Naive thymus-derived CD4-positive, alpha-beta T cell (primary cell): ENCODE measurements at regions not wholly inside any gene's neighbourhood (a gene's known extent, or its start where the extent isn't known, plus 50 kb on each side); places are given as distances from the start of the nearest gene placed in this dataset.
"Not testable (repeated sequence)": the region's sequence is repeated elsewhere in the genome, so short reads cannot be mapped to it uniquely, and the experiment has no call there.

ENCODE experiments used
- ATAC-seq: fragments of 150-1000 bp; cut with Tn5 transposase; 2 replicates; pipeline ENCODE4 v1.10.0; 2021; ENCODE audit warnings: mild to moderate bottlenecking, moderate library complexity
- CTCF ChIA-PET: fragments of 350-600 bp; sonication (Branson Sonifier 250); formaldehyde crosslinking; loops from one replicate; lab custom pipeline; 2021; ENCODE audit warnings: antibody characterized with exemption; lab: Charles Lee
- POLR2A ChIA-PET: fragments of 350-600 bp; sonication (Branson Sonifier 250); formaldehyde crosslinking; loops from one replicate; lab custom pipeline; 2021; ENCODE audit warnings: antibody characterized with exemption, inconsistent platforms; lab: Charles Lee
- DNase-seq, 9 donors: peaks; one replicate each; pipeline versions ENCODE4 v3.0.0 to v3.0.0-alpha.2; 2020 to 2022; ENCODE audit warnings: mixed read lengths in 1 of 9
- H3K27ac ChIP-seq: one replicate; pipeline ENCODE4 v1.7.0; 2013; ENCODE audit warnings: mild to moderate bottlenecking, low read depth, low read length, moderate library complexity
- H3K27me3 ChIP-seq, 2 donors: one replicate each; pipeline ENCODE4 v1.7.0; 2013; ENCODE audit warnings: low read length in 2 of 2, mild to moderate bottlenecking in 2 of 2, moderate library complexity in 2 of 2; ENCODE audit not compliant: control insufficient read depth in 2 of 2, insufficient read depth in 2 of 2
- H3K36me3 ChIP-seq, 3 experiments: 1 replicate in 2 of 3; 2 replicates in 1 of 3; pipeline ENCODE4 v1.7.0; 2013; ENCODE audit warnings: low read length in 3 of 3, mild to moderate bottlenecking in 3 of 3, moderate library complexity in 1 of 3; ENCODE audit not compliant: insufficient read depth in 3 of 3, control insufficient read depth in 2 of 3
- H3K4me1 ChIP-seq, 2 donors: one replicate each; pipeline ENCODE4 v1.7.0; 2013; ENCODE audit warnings: low read length in 2 of 2, mild to moderate bottlenecking in 2 of 2, moderate library complexity in 1 of 2; ENCODE audit not compliant: control insufficient read depth in 2 of 2, insufficient read depth in 2 of 2
- H3K4me3 ChIP-seq: 2 replicates; pipeline ENCODE4 v1.7.0; 2013; ENCODE audit warnings: mild to moderate bottlenecking, low read length
- H3K9me3 ChIP-seq, 3 experiments: 1 replicate in 2 of 3; 2 replicates in 1 of 3; pipeline ENCODE4 v1.7.0; 2013; ENCODE audit warnings: low read length in 3 of 3; ENCODE audit not compliant: control insufficient read depth in 2 of 3
- H3K27ac Mint-ChIP-seq, 9 donors: one replicate each; pipeline ENCODE4 v1.8.0; 2020 to 2022; ENCODE audit warnings: mixed read lengths in 9 of 9, mild to moderate bottlenecking in 8 of 9, moderate library complexity in 5 of 9, inconsistent platforms in 2 of 9
- H3K27me3 Mint-ChIP-seq, 5 donors: one replicate each; pipeline ENCODE4 v1.8.0; 2021 to 2022; ENCODE audit warnings: mixed read lengths in 5 of 5, mild to moderate bottlenecking in 1 of 5
- H3K36me3 Mint-ChIP-seq, 5 donors: one replicate each; pipeline ENCODE4 v1.8.0; 2020 to 2022; ENCODE audit warnings: mixed read lengths in 5 of 5, mild to moderate bottlenecking in 3 of 5, inconsistent platforms in 1 of 5
- H3K4me1 Mint-ChIP-seq, 7 donors: one replicate each; pipeline ENCODE4 v1.8.0; 2020 to 2022; ENCODE audit warnings: mixed read lengths in 7 of 7, mild to moderate bottlenecking in 3 of 7, inconsistent platforms in 1 of 7
- H3K4me3 Mint-ChIP-seq, 10 donors: one replicate each; pipeline ENCODE4 v1.8.0; 2020 to 2022; ENCODE audit warnings: mild to moderate bottlenecking in 10 of 10, mixed read lengths in 10 of 10, moderate library complexity in 6 of 10, inconsistent platforms in 2 of 10
- H3K9me3 Mint-ChIP-seq, 11 donors: one replicate each; pipeline ENCODE4 v1.8.0; 2020 to 2022; ENCODE audit warnings: mixed read lengths in 11 of 11, mild to moderate bottlenecking in 4 of 11, inconsistent platforms in 1 of 11, moderate library complexity in 1 of 11
- intact Hi-C, 2 donors: fragments of 100-400 bp; cut with micrococcal nuclease; formaldehyde crosslinking; loops; one replicate each; pipeline ENCODE4 v1.15.1; 2023

- CTCF ChIA-PET, result interaction anchor here (0.7 to 1.7 kb wide), 9 partner anchors 10 to 1238 kb away, joined by 3 to 6 read pairs (median 3); no protein-coding TSS in a partner anchor
- H3K27ac Mint-ChIP-seq, result peak overlapping the region in 6 of 9 donors; percentile 33 to 90 (median 44)
Measured at GRCh38 chr7:149625340-149625946, 127.8 kb upstream of the ZNF746 start.

GRCh38 chr7:149624419-149625339, 127.1 kb upstream of the ZNF746 start:
- peaks cover 19 to 37% of the 10 kb centered on the region in 2 donors for H3K4me1 ChIP-seq
- H3K36me3 Mint-ChIP-seq, result peaks cover 0 to 17% (median 10%) of the 10 kb centered on the region in 5 donors
- peaks cover 28 to 42% (median 37%) of the 10 kb centered on the region in 7 donors for H3K4me1 Mint-ChIP-seq
- H3K4me3 ChIP-seq, result peak overlapping the region; percentile 88
- DNase-seq (peak; percentile 79 to 93 (median 84)), ATAC-seq (peak; percentile 95)
- ChIA-PET POLR2A (interaction anchor here (0.8 to 1.3 kb wide), 5 partner anchors 26 to 339 kb away, joined by 3 to 5 read pairs (median 3); partner anchors contain the start of gene ZNF777), CTCF (interaction anchor here (0.9 to 1.3 kb wide), 6 partner anchors 11 to 90 kb away, joined by 3 to 6 read pairs (median 4); no protein-coding TSS in a partner anchor)
- no peaks in the 10 kb centered on the region for H3K9me3 ChIP-seq
- no peaks in the 10 kb centered on the region for H3K27me3 ChIP-seq
- H3K27me3 Mint-ChIP-seq, result peaks cover 0 to 24% (median 4%) of the 10 kb centered on the region in 5 donors
- peak overlapping the region; percentile 80 for H3K27ac ChIP-seq
- intact Hi-C loops, result loop anchor here (1.0 to 10.0 kb wide), 25 partner anchors 24 to 1890 kb away; partner anchors contain the start of genes ZNF398 (in 2 of the 2), ZNF425 (in 2 of the 2), ZNF746 (in 2 of the 2) and ZNF783 (in 2 of the 2)
- peak overlapping the region; percentile 91 to 96 (median 94) for H3K4me3 Mint-ChIP-seq
- no peaks in the 10 kb centered on the region for H3K9me3 Mint-ChIP-seq
- peaks cover 2 to 16% (median 12%) of the 10 kb centered on the region in 3 experiments for H3K36me3 ChIP-seq
- peak overlapping the region; percentile 50 to 95 (median 90) for H3K27ac Mint-ChIP-seq

More at GRCh38 chr7:149625340-149625946, 127.8 kb upstream of the ZNF746 start:
- Mint-ChIP-seq H3K4me1 (peaks cover 21 to 39% (median 36%) of the 10 kb centered on the region in 7 donors), H3K9me3 (no peaks in the 10 kb centered on the region), H3K27me3 (peaks cover 0 to 24% (median 4%) of the 10 kb centered on the region in 5 donors), H3K36me3 (peaks cover 0 to 12% (median 5%) of the 10 kb centered on the region in 5 donors), H3K4me3 (peak overlapping the region; percentile 68 to 96 (median 92))
- DNase-seq (peak; percentile 14 to 56 (median 42)), ATAC-seq (no peak)
- Histone ChIP-seq H3K36me3 (peaks cover 0 to 9% (median 6%) of the 10 kb centered on the region in 3 experiments), H3K4me1 (peaks cover 19 to 37% of the 10 kb centered on the region in 2 donors), H3K4me3 (peak overlapping the region; percentile 88), H3K27me3 (no peaks in the 10 kb centered on the region), H3K27ac (peak overlapping the region; percentile 80), H3K9me3 (no peaks in the 10 kb centered on the region)
- intact Hi-C loops, result loop anchor here (1.0 to 10.0 kb wide), 10 partner anchors 129 to 1889 kb away; partner anchors contain the start of genes ZNF425 (in 2 of the 2), CHPF2 (in 1 of the 2), RHEB (in 1 of the 2) and ZNF746 (in 1 of the 2)
- POLR2A ChIA-PET, result interaction anchor here (1.1 to 1.3 kb wide), 2 partner anchors 27 to 167 kb away, joined by 3 read pairs; no protein-coding TSS in a partner anchor

GRCh38 chr7:149624006-149624405, 126.4 kb upstream of the ZNF746 start:
- peaks cover 19 to 37% of the 10 kb centered on the region in 2 donors for H3K4me1 ChIP-seq
- POLR2A ChIA-PET, result interaction anchor here (0.8 to 1.3 kb wide), 5 partner anchors 25 to 338 kb away, joined by 3 to 5 read pairs (median 3); partner anchors contain the start of gene ZNF777
- no peaks in the 10 kb centered on the region for H3K27me3 ChIP-seq
- H3K36me3 ChIP-seq, result peaks cover 8 to 23% (median 12%) of the 10 kb centered on the region in 3 experiments
- H3K4me3 ChIP-seq, result peak overlapping the region; percentile 88
- ATAC-seq, result peak; percentile 32
- H3K9me3 ChIP-seq, result no peaks in the 10 kb centered on the region
- H3K27ac ChIP-seq, result peak overlapping the region; percentile 80
- peaks cover 31 to 42% (median 37%) of the 10 kb centered on the region in 7 donors for H3K4me1 Mint-ChIP-seq
- intact Hi-C loops, result loop anchor here (1.0 to 10.0 kb wide), 23 partner anchors 24 to 1891 kb away; partner anchors contain the start of genes ZNF398 (in 2 of the 2), ZNF746 (in 2 of the 2), ZNF783 (in 2 of the 2) and ABCF2 (in 1 of the 2)
- peak overlapping the region; percentile 50 to 92 (median 88) for H3K27ac Mint-ChIP-seq
- H3K4me3 Mint-ChIP-seq, result peak overlapping the region; percentile 92 to 96 (median 94)
- peaks cover 0 to 23% (median 16%) of the 10 kb centered on the region in 5 donors for H3K36me3 Mint-ChIP-seq
- H3K27me3 Mint-ChIP-seq, result peaks cover 0 to 24% (median 4%) of the 10 kb centered on the region in 5 donors
- no peaks in the 10 kb centered on the region for H3K9me3 Mint-ChIP-seq
- peak in 7 of 9 donors; percentile 36 to 67 (median 51) for DNase-seq
- CTCF ChIA-PET, result interaction anchor here (1.1 to 1.3 kb wide), 2 partner anchors 24 to 25 kb away, joined by 3 to 6 read pairs; no protein-coding TSS in a partner anchor

GRCh38 chr7:149623262-149623997, 125.8 kb upstream of the ZNF746 start:
- peaks cover 19 to 37% of the 10 kb centered on the region in 2 donors for H3K4me1 ChIP-seq
- POLR2A ChIA-PET, result interaction anchor here (1.6 kb wide), 1 partner anchor 23 kb away, joined by 4 read pairs; no protein-coding TSS in a partner anchor
- not testable (repeated sequence) for H3K9me3 ChIP-seq, ATAC-seq, DNase-seq, H3K27me3 ChIP-seq, H3K9me3 Mint-ChIP-seq
- peak overlapping the region; percentile 92 to 96 (median 94) for H3K4me3 Mint-ChIP-seq
- peaks cover 0 to 23% (median 16%) of the 10 kb centered on the region in 5 donors for H3K36me3 Mint-ChIP-seq
- H3K36me3 ChIP-seq, result peaks cover 10 to 29% (median 12%) of the 10 kb centered on the region in 3 experiments
- peaks cover 0 to 21% (median 4%) of the 10 kb centered on the region in 5 donors for H3K27me3 Mint-ChIP-seq
- peak overlapping the region; percentile 50 to 92 (median 88) for H3K27ac Mint-ChIP-seq
- peak overlapping the region; percentile 88 for H3K4me3 ChIP-seq
- peaks cover 31 to 42% (median 37%) of the 10 kb centered on the region in 7 donors for H3K4me1 Mint-ChIP-seq
- H3K27ac ChIP-seq, result peak overlapping the region; percentile 80
- CTCF ChIA-PET, result interaction anchor here (1.1 kb wide), 1 partner anchor 117 kb away, joined by 3 read pairs; no protein-coding TSS in a partner anchor
- intact Hi-C loops, result loop anchor here (5.0 to 10.0 kb wide), 4 partner anchors 426 to 1891 kb away; partner anchors contain the start of genes FASTK (in 1 of the 2), RHEB (in 1 of the 2), TMUB1 (in 1 of the 2) and ZNF282 (in 1 of the 2)
